CD4-positive, alpha-beta T cell treated with Interleukin-17A for 4 hours (primary cell): ENCODE measurements at regions not wholly inside any gene's neighbourhood (a gene's known extent, or its start where the extent isn't known, plus 50 kb on each side); places are given as distances from the start of the nearest gene placed in this dataset.
"Not testable (repeated sequence)": the region's sequence is repeated elsewhere in the genome, so short reads cannot be mapped to it uniquely, and the experiment has no call there.

Experiments
- DNase-seq: peaks from one replicate; pipeline ENCODE4 v3.0.0-alpha.2; 2020; ENCODE audit warnings: mixed read lengths

GRCh38 chrX:34238896-34239295, 106.8 kb upstream of the FAM47A start:
- no peak for DNase-seq

- DNase-seq: not testable (repeated sequence)
These were observed 98.0 kb upstream of the FAM47A start for GRCh38 chrX:34230156-34230555.

- DNase-seq: no peak
These were observed 95.7 kb upstream of the FAM47A start for GRCh38 chrX:34227804-34228203.

GRCh38 chrX:34223574-34223973, 91.5 kb upstream of the FAM47A start:
- DNase-seq: no peak

GRCh38 chrX:34218063-34218462, 85.9 kb upstream of the FAM47A start:
- DNase-seq: no peak

GRCh38 chrX:34197946-34198345, 65.8 kb upstream of the FAM47A start:
- DNase-seq: no peak
